Fibroblast of skin of right biceps (primary cell): ENCODE measurements at regions not wholly inside any gene's neighbourhood (a gene's known extent, or its start where the extent isn't known, plus 50 kb on each side); places are given as distances from the start of the nearest gene placed in this dataset.
"Not testable (repeated sequence)": the region's sequence is repeated elsewhere in the genome, so short reads cannot be mapped to it uniquely, and the experiment has no call there.

ENCODE experiments used
- DNase-seq: peaks from one replicate; pipeline ENCODE4 v3.0.0-alpha.2; 2013

DNA sequence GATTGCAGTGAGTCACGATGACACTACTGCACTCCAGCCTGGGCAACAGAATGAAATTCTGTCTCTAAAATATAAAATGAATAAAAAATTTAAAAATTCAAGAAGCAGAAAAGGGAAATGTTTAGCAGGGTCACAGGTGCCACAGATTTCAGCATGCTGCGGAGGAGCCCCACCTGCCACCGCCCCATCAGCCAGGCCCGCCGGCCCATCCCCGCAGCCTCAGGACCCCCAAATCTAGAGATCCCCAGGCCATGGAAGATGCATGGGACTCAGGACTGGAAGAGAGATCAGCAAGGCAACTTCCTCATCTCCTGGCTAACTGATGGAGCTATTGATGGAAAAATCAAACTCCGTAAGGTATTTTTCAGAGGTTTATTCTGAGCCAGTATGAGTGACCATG is 208.2 kb downstream of the UQCRFS1 start:
- no peak for DNase-seq

- no peak for DNase-seq
These were observed 209.1 kb downstream of the UQCRFS1 start for GRCh38 chr19:29003641-29004409.

- no peak for DNase-seq
These were observed 210.6 kb downstream of the UQCRFS1 start for GRCh38 chr19:29002336-29002735.

GRCh38 chr19:29001597-29002245 is 211.2 kb downstream of the UQCRFS1 start:
- no peak for DNase-seq

DNA sequence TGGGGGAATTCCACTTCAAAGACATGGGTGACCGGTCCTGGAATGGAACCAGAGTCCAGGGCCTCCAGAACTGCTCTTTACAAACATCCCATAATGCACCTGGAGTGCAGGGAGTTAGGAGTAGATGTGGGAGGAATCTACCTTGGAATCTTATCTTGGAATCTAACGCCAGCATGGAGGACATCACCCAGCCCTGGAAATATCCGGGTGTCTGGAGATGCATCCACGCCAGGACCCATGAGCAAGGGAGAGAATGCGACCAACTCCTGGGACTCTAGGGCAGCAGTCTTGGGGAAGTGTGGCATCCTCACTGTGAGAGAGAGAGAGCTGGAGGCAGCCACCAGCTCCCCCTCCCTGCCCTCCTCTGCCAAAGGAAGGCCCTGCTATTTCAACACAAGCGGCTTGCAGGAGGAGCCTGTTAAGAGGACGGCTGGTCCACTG is 211.8 kb downstream of the UQCRFS1 start:
- no peak for DNase-seq

DNA sequence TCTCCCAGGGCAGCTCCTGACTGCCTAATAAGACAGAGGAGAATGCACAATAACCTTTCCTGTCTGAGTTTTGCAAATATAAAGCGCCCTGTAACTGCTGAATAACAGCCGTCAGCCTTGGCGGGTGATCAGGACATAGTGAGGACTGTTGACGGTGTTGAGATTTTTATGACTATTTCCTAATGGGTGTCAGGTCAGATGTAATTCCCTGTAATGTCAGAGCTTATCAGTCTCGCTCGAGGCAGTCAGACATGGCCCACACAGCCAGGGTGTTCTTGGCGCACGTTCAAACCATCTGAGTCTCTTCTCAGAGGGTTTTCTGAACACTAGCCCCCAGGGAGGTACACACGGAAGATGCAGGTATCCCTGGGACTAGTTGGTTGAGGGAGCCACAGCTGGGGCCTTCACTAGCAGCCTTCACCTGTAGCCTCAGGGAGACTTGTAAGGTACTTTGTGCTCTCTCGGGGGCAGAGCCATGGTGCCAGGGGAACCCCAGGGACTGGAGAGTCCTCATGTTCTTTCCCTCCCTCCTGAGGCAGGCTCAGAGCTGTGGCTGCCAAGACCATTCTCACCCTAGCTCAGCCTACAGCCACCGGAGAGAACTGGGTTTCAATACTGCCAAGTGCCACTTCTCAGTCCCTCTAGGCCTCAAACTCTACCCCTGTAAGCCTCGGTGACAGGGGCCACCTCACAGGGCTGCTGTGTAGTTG is 213.1 kb downstream of the UQCRFS1 start:
- no peak for DNase-seq

DNA sequence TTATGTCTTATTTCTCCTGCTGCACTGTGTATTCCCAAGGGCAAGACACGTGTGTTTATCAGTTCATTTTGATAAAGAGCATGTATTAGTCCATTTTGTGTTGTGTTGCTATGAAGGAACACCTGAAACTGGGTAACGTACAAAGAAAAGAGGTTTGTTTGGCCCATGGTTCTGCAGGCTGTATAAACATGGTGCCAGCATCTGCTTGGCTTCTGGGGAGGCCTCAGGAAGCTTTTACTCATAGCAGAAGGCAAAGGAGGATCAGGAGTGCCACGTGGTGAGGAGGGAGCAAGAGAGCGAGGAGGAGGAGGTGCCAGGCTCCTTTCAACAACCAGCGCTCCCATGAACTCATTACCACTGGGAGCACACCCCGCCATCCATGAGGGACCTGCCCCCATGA is 214.0 kb downstream of the UQCRFS1 start:
- DNase-seq, result no peak

- not testable (repeated sequence) for DNase-seq
These were observed 215.1 kb downstream of the UQCRFS1 start for GRCh38 chr19:28997866-28998265.

DNA sequence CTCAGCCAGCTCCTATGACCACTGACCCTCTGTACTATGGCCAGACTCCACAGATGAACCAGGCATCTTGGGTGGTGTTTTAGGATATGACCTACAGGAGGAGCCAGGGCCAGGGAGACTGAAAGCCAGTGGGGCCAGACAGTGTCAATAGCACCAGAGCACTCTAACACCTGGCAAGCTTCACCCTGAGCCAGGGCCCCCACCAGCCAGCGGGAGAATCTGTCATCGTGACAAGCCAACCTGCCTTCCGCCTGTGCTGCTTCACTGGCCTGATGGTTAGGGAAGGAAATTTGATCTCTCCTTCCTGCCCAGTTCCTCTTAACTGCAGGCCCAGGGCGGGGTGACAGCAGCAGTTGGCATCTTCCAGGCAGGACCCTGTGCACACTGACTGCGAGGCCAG is 222.4 kb downstream of the UQCRFS1 start:
- no peak for DNase-seq

- no peak for DNase-seq
These were observed 223.2 kb downstream of the UQCRFS1 start for GRCh38 chr19:28989739-28990138.

DNA sequence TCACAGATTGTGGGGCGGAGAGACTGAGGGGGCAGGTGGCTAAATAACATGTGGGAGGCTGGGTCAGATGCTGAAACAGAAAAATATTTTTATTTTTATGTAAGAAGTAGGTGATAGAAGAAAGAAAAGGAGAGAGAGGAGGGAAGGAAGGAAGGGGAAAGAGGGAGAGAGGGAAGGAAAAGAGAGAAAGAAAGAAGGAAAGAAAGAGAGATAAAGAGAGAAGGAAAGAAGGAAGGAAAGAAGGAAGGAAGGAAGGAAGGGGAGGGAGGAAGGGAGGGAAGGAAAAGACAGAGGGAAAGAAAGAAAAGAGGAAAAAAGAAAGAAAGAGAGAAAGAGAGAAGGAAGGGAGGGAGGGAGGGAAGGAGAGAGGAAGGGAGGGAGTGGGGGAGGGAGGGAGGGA is 224.9 kb downstream of the UQCRFS1 start:
- DNase-seq, result no peak

GRCh38 chr19:28987177-28987576 is 225.8 kb downstream of the UQCRFS1 start:
- DNase-seq, result no peak

DNA sequence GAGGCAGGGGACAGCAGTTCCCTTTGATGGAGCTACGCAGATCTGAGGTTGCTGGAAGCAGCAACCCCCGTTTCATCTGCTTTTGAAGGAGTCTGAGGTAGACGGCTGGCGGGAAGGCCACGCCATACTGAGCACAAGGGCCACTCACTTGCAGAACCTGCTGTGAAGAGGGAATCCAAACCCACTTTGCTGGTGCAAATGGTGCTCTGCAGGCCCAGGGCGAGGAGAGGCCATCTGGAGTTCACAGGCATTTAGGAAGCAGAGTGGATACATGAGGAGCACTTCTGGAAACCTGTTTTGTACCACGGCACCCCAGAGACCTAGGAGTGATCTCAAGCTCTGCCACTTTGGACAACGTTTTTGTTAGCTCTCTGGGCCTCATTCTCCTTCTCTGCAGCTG is 227.8 kb downstream of the UQCRFS1 start:
- no peak for DNase-seq

GRCh38 chr19:28984315-28984714 is 228.6 kb downstream of the UQCRFS1 start:
- no peak for DNase-seq

DNA sequence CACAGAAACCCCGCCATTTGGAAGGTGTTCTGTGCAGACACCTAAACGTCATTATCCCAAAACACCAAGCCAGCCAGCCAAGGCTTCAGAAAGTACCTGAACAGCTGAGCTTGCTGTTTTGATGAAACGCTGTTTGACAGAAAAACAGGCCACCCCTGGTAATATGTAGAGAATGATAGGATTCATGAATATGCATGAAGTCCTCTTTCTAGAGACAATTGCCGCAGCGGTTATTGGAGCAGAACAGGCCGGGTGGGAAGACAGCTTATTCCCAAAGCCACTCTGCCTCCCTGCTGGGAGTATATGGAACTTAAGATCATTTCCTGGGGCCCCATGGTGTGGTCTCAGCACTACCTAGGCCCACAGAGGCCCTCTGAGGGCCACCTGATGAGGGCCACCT is 229.5 kb downstream of the UQCRFS1 start:
- no peak for DNase-seq

GRCh38 chr19:28981994-28982393 is 231.0 kb downstream of the UQCRFS1 start:
- no peak for DNase-seq

DNA sequence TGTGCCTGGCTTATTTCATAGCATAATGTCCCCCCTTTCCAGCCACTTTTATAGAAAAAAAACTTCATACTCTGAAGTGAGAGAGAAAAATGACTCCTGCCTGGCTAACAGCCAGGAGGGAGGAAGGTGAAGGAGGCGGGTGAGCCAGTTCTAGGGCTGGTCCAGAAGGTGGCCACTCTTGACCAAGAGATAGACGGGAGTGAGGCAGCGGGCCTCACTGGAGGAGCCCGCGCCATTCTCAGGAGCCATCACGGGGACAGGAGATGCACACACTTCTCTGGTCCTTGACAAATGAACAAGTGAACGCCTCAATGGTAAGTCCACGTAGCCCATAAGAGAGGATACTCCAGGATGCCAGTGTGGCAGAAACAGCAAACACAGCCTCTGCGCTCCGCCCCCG is 231.4 kb downstream of the UQCRFS1 start:
- DNase-seq, result no peak

GRCh38 chr19:28980236-28980868 is 232.6 kb downstream of the UQCRFS1 start:
- peak; percentile 54 for DNase-seq

GRCh38 chr19:28977826-28978225 is 235.1 kb downstream of the UQCRFS1 start:
- peak; percentile 15 for DNase-seq

DNA sequence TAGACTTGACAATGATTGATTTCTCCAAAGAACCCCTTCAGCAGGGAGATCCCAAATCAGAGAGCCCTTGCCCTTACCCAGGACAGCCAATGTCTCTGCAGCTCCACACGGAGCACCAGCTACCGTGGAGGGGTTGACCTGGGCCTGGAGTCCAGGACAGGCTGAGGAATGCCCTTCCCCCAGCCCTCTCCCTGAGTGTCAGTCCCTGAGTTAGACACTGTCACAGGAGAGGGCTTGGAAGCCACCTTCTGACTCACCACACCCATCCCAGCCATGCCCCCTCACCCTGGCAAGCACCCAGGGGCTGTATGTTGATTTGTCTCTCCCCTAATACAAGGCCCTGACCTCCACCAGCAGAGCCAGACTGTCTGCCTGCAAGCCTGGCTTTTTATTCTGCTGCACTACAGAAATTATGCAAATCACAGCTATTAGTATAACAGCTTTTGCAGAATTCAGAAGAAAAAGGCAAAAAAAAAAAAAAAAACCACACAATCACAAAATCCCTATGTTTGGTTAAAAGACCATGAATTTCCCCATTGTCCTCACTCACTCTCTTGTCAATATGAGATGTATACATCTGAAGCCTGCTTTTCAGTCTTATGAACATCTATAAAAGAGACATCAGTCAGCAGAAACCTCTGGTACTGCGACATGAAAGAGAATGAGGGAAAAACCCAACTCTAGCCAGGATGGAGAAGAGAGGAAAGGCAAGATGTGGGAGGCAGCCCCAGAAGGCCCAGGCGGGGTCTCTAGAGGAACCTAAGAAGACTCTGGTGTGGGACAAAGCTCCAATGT is 240.7 kb downstream of the UQCRFS1 start:
- peak; percentile 9 for DNase-seq

DNA sequence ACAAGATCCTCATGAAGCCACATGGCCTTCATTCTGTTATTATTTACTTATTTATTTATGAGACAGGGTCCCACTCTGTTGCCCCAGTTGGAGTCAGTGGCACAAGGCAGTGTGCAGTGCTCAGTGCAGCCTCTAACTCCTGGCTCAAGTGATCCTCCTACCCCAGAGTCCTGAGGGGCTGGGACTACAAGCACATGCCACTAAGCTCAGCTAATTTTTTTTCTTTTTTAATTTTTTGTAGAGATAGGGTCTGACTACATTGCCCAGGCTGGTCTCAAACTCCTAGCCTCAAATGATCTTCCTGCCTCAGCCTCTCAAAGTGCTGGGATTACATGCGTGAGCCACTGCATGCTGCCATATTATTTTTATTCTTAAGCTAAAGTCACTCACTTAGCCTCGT is 241.4 kb downstream of the UQCRFS1 start:
- no peak for DNase-seq

GRCh38 chr19:28971049-28971448 is 241.9 kb downstream of the UQCRFS1 start:
- peak; percentile 54 for DNase-seq

- no peak for DNase-seq
These were observed 244.2 kb downstream of the UQCRFS1 start for GRCh38 chr19:28968721-28969120.
